GM23338 (cell line): ENCODE measurements at regions not wholly inside any gene's neighbourhood (a gene's known extent, or its start where the extent isn't known, plus 50 kb on each side); places are given as distances from the start of the nearest gene placed in this dataset.

Source experiments
- ATAC-seq: fragments of 200-7000 bp; cut with Tn5 transposase; 3 replicates; pipeline ENCODE4 v1.9.1; 2020
- DNase-seq: peaks from one replicate; pipeline ENCODE4 v3.0.0-alpha.2; 2015; ENCODE audit warnings: low spot score
- H2AFZ ChIP-seq: fragments of 200-600 bp; sonication (generic); 2 replicates; pipeline ENCODE4 v1.8.0; 2016; ENCODE audit warnings: antibody characterized with exemption, mild to moderate bottlenecking, moderate library complexity
- H3F3A ChIP-seq: fragments of 200-600 bp; sonication (generic); replicated peaks from 2 replicates; pipeline ENCODE4 v1.8.0; 2017; ENCODE audit warnings: antibody characterized with exemption, mixed run types, low read depth
- H3K27ac ChIP-seq: fragments of 200-600 bp; sonication (generic); 2 replicates; pipeline ENCODE4 v1.6.1; 2016; ENCODE audit warnings: low read depth
- H3K27me3 ChIP-seq: fragments of 200-600 bp; sonication (generic); 2 replicates; pipeline ENCODE4 v1.8.0; 2016; ENCODE audit warnings: mild to moderate bottlenecking, mixed run types, moderate library complexity; ENCODE audit not compliant: insufficient read depth
- H3K36me3 ChIP-seq: fragments of 200-600 bp; sonication (generic); 2 replicates; pipeline ENCODE4 v1.8.0; 2016; ENCODE audit warnings: mild to moderate bottlenecking; ENCODE audit not compliant: insufficient read depth
- H3K4me1 ChIP-seq: fragments of 200-600 bp; sonication (generic); 2 replicates; pipeline ENCODE4 v1.8.0; 2016; ENCODE audit warnings: mild to moderate bottlenecking, moderate library complexity; ENCODE audit not compliant: insufficient read depth
- H3K4me2 ChIP-seq: fragments of 200-600 bp; sonication (generic); 2 replicates; pipeline ENCODE4 v1.7.1; 2017; ENCODE audit warnings: mixed run types
- H3K4me3 ChIP-seq: fragments of 200-600 bp; sonication (generic); 2 replicates; pipeline ENCODE4 v1.6.1; 2016; ENCODE audit warnings: mixed run types
- H3K79me2 ChIP-seq: fragments of 200-600 bp; sonication (generic); replicated peaks from 2 replicates; pipeline ENCODE4 v1.8.0; 2017; ENCODE audit warnings: mild to moderate bottlenecking; ENCODE audit not compliant: insufficient read depth
- H3K9me2 ChIP-seq: fragments of 200-600 bp; sonication (generic); 2 replicates; pipeline ENCODE4 v1.8.0; 2017; ENCODE audit not compliant: insufficient read depth
- H4K20me1 ChIP-seq: fragments of 200-600 bp; sonication (generic); replicated peaks from 2 replicates; pipeline ENCODE4 v1.8.0; 2017; ENCODE audit warnings: mild to moderate bottlenecking; ENCODE audit not compliant: insufficient read depth
- H3K27ac Mint-ChIP-seq: 2 replicates; pipeline ENCODE4 v1.8.0; 2020; ENCODE audit warnings: inconsistent platforms, mild to moderate bottlenecking, moderate library complexity, mixed read lengths
- H3K27me3 Mint-ChIP-seq: 3 replicates; pipeline ENCODE4 v1.8.0; 2022; ENCODE audit warnings: low read depth, mild to moderate bottlenecking, moderate library complexity, mixed read lengths, inconsistent platforms; ENCODE audit not compliant: insufficient read depth, poor library complexity
- H3K36me3 Mint-ChIP-seq: 3 replicates; pipeline ENCODE4 v1.8.0; 2021; ENCODE audit warnings: low read depth, mild to moderate bottlenecking, inconsistent platforms, moderate library complexity, mixed read lengths
- H3K4me1 Mint-ChIP-seq: 3 replicates; pipeline ENCODE4 v1.8.0; 2020; ENCODE audit warnings: mild to moderate bottlenecking, inconsistent platforms, mixed read lengths
- H3K4me3 Mint-ChIP-seq: 3 replicates; pipeline ENCODE4 v1.8.0; 2021; ENCODE audit warnings: moderate library complexity, mild to moderate bottlenecking, inconsistent platforms, mixed read lengths
- H3K9me3 Mint-ChIP-seq: 3 replicates; pipeline ENCODE4 v1.8.0; 2020; ENCODE audit warnings: moderate library complexity, mild to moderate bottlenecking, inconsistent platforms, mixed read lengths
- EZH2 ChIP-seq: fragments of 200-600 bp; sonication (generic); IDR thresholded peaks from one replicate; pipeline ENCODE4 v1.8.0; 2017; ENCODE audit warnings: antibody characterized with exemption, mild to moderate bottlenecking, low read depth; ENCODE audit not compliant: unreplicated experiment
- EZH2phosphoT487 ChIP-seq: fragments of 200-600 bp; sonication (generic); IDR thresholded peaks from one replicate; pipeline ENCODE4 v1.8.1; 2018; ENCODE audit warnings: antibody characterized with exemption; ENCODE audit not compliant: unreplicated experiment
- JUNB ChIP-seq: IDR thresholded peaks from one replicate; pipeline ENCODE4 v1.6.1; 2016; ENCODE audit warnings: antibody characterized with exemption; ENCODE audit not compliant: unreplicated experiment
- NANOG ChIP-seq: IDR thresholded peaks from 2 replicates; pipeline ENCODE4 v1.6.1; 2016; ENCODE audit warnings: antibody characterized with exemption, borderline replicate concordance
- POLR2AphosphoS5 ChIP-seq: IDR thresholded peaks from 2 replicates; pipeline ENCODE4 v1.6.1; 2016; ENCODE audit warnings: antibody characterized with exemption, low read depth
- STAT1 ChIP-seq: IDR thresholded peaks from one replicate; pipeline ENCODE4 v1.6.1; 2016; ENCODE audit warnings: antibody characterized with exemption; ENCODE audit not compliant: unreplicated experiment
- ZNF114 ChIP-seq: fragments of 250-450 bp; sonication (Bioruptor Pico); IDR thresholded peaks from 2 replicates; pipeline ENCODE4 v1.5.0; 2020; ENCODE audit warnings: mild to moderate bottlenecking, moderate library complexity
- TF ChIP-seq, protein P1 (sequence below): fragments of 250-450 bp; sonication (Bioruptor Pico); IDR thresholded peaks from 2 replicates; pipeline ENCODE4 v1.5.0; 2020; ENCODE audit warnings: mild to moderate bottlenecking, moderate library complexity
- TF ChIP-seq, protein P2 (sequence below): IDR thresholded peaks from 2 replicates; pipeline ENCODE4 v1.6.1; 2016; ENCODE audit warnings: antibody characterized with exemption

- TF ChIP-seq, protein P1, sequence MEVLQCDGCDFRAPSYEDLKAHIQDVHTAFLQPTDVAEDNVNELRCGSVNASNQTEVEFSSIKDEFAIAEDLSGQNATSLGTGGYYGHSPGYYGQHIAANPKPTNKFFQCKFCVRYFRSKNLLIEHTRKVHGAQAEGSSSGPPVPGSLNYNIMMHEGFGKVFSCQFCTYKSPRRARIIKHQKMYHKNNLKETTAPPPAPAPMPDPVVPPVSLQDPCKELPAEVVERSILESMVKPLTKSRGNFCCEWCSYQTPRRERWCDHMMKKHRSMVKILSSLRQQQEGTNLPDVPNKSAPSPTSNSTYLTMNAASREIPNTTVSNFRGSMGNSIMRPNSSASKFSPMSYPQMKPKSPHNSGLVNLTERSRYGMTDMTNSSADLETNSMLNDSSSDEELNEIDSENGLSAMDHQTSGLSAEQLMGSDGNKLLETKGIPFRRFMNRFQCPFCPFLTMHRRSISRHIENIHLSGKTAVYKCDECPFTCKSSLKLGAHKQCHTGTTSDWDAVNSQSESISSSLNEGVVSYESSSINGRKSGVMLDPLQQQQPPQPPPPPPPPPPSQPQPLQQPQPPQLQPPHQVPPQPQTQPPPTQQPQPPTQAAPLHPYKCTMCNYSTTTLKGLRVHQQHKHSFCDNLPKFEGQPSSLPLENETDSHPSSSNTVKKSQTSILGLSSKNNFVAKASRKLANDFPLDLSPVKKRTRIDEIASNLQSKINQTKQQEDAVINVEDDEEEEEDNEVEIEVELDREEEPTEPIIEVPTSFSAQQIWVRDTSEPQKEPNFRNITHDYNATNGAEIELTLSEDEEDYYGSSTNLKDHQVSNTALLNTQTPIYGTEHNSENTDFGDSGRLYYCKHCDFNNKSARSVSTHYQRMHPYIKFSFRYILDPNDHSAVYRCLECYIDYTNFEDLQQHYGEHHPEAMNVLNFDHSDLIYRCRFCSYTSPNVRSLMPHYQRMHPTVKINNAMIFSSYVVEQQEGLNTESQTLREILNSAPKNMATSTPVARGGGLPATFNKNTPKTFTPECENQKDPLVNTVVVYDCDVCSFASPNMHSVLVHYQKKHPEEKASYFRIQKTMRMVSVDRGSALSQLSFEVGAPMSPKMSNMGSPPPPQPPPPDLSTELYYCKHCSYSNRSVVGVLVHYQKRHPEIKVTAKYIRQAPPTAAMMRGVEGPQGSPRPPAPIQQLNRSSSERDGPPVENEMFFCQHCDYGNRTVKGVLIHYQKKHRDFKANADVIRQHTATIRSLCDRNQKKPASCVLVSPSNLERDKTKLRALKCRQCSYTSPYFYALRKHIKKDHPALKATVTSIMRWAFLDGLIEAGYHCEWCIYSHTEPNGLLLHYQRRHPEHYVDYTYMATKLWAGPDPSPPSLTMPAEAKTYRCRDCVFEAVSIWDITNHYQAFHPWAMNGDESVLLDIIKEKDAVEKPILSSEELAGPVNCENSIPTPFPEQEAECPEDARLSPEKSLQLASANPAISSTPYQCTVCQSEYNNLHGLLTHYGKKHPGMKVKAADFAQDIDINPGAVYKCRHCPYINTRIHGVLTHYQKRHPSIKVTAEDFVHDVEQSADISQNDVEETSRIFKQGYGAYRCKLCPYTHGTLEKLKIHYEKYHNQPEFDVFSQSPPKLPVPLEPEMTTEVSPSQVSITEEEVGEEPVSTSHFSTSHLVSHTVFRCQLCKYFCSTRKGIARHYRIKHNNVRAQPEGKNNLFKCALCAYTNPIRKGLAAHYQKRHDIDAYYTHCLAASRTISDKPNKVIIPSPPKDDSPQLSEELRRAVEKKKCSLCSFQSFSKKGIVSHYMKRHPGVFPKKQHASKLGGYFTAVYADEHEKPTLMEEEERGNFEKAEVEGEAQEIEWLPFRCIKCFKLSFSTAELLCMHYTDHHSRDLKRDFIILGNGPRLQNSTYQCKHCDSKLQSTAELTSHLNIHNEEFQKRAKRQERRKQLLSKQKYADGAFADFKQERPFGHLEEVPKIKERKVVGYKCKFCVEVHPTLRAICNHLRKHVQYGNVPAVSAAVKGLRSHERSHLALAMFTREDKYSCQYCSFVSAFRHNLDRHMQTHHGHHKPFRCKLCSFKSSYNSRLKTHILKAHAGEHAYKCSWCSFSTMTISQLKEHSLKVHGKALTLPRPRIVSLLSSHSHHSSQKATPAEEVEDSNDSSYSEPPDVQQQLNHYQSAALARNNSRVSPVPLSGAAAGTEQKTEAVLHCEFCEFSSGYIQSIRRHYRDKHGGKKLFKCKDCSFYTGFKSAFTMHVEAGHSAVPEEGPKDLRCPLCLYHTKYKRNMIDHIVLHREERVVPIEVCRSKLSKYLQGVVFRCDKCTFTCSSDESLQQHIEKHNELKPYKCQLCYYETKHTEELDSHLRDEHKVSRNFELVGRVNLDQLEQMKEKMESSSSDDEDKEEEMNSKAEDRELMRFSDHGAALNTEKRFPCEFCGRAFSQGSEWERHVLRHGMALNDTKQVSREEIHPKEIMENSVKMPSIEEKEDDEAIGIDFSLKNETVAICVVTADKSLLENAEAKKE, result no peak
- TF ChIP-seq ZNF114 (CRISPR knock-in tag), result no peak
Observed at GRCh38 chr12:13342971-13343370, 146.4 kb downstream of the EMP1 start (continued).

DNA sequence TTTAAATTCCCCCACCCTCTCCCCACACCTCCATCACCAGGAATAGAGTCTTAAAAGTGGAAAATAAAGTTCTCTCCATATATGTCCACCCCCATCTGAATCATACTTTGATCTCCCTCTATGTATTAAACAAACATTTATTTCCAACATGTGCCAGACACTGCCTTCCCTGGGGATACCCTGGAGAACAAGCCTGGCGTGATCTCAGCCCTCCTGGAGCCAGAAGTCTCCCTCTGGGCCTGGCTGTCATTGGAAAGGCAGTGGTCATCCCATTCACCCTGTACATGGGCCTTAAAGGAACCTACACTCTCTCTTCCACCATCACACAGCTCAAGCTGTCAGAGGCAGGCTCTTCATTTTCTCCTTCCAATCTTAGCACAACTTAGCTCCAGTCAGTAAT, 143.6 kb downstream of the EMP1 start:
- no peak overlapping the region for H3K4me3 ChIP-seq
- peaks cover 6% of the 10 kb centered on the region for H3K9me2 ChIP-seq
- H4K20me1 ChIP-seq, result no peaks in the 10 kb centered on the region
- DNase-seq (no peak), ATAC-seq (no peak)
- no peak overlapping the region for H3K4me3 Mint-ChIP-seq
- H3F3A ChIP-seq, result no peaks in the 10 kb centered on the region
- H3K27ac ChIP-seq, result no peak overlapping the region
- no peak overlapping the region for H3K27ac Mint-ChIP-seq
- peaks cover 4% of the 10 kb centered on the region for H3K27me3 Mint-ChIP-seq
- no peak overlapping the region for H3K4me2 ChIP-seq
- no peaks in the 10 kb centered on the region for H3K4me1 Mint-ChIP-seq
- H3K4me1 ChIP-seq, result no peaks in the 10 kb centered on the region
- H3K36me3 Mint-ChIP-seq, result no peaks in the 10 kb centered on the region; the same call in 2 of the 3 replicates
- H3K27me3 ChIP-seq, result no peaks in the 10 kb centered on the region
- no peaks in the 10 kb centered on the region for H3K36me3 ChIP-seq
- no peaks in the 10 kb centered on the region for H3K79me2 ChIP-seq
- no peaks in the 10 kb centered on the region for H3K9me3 Mint-ChIP-seq
- no peak overlapping the region for H2AFZ ChIP-seq
- TF ChIP-seq STAT1, result no peak
- TF ChIP-seq, protein P2, sequence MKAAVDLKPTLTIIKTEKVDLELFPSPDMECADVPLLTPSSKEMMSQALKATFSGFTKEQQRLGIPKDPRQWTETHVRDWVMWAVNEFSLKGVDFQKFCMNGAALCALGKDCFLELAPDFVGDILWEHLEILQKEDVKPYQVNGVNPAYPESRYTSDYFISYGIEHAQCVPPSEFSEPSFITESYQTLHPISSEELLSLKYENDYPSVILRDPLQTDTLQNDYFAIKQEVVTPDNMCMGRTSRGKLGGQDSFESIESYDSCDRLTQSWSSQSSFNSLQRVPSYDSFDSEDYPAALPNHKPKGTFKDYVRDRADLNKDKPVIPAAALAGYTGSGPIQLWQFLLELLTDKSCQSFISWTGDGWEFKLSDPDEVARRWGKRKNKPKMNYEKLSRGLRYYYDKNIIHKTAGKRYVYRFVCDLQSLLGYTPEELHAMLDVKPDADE, result no peak
- TF ChIP-seq, protein P1, result no peak
- no peak for TF ChIP-seq JUNB
- TF ChIP-seq EZH2phosphoT487, result no peak
- no peak for TF ChIP-seq ZNF114 (CRISPR knock-in tag)
- TF ChIP-seq POLR2AphosphoS5, result no peak
- TF ChIP-seq EZH2, result no peak
- no peak for TF ChIP-seq NANOG
